SJCRH30 (cell line): ENCODE measurements at regions not wholly inside any gene's neighbourhood (a gene's known extent, or its start where the extent isn't known, plus 50 kb on each side); places are given as distances from the start of the nearest gene placed in this dataset.
"Not testable (repeated sequence)": the region's sequence is repeated elsewhere in the genome, so short reads cannot be mapped to it uniquely, and the experiment has no call there.

Experiments
- DNase-seq, 2 experiments: peaks; one replicate each; pipeline ENCODE4 v3.0.0-alpha.2; 2015 to 2020
- H3K27ac ChIP-seq: fragments of 250-450 bp; sonication (Bioruptor Pico); 2 replicates; pipeline ENCODE4 v1.5.1; 2020; ENCODE audit warnings: mild to moderate bottlenecking, moderate library complexity
- H3K27me3 ChIP-seq: fragments of 250-450 bp; sonication (Bioruptor Pico); 2 replicates; pipeline ENCODE4 v1.5.1; 2020; ENCODE audit warnings: mild to moderate bottlenecking, moderate library complexity
- H3K36me3 ChIP-seq: fragments of 250-450 bp; sonication (Bioruptor Pico); 2 replicates; pipeline ENCODE4 v1.5.1; 2020; ENCODE audit warnings: mild to moderate bottlenecking, moderate library complexity
- H3K4me1 ChIP-seq: fragments of 250-450 bp; sonication (Bioruptor Pico); 2 replicates; pipeline ENCODE4 v1.5.1; 2020; ENCODE audit warnings: mild to moderate bottlenecking, moderate library complexity
- H3K4me3 ChIP-seq: fragments of 250-450 bp; sonication (Bioruptor Pico); 2 replicates; pipeline ENCODE4 v1.5.1; 2020; ENCODE audit warnings: mild to moderate bottlenecking, moderate library complexity
- H3K9me3 ChIP-seq: fragments of 250-450 bp; sonication (Bioruptor Pico); replicated peaks from 2 replicates; pipeline ENCODE4 v1.5.1; 2020; ENCODE audit warnings: mild to moderate bottlenecking, moderate library complexity

DNA sequence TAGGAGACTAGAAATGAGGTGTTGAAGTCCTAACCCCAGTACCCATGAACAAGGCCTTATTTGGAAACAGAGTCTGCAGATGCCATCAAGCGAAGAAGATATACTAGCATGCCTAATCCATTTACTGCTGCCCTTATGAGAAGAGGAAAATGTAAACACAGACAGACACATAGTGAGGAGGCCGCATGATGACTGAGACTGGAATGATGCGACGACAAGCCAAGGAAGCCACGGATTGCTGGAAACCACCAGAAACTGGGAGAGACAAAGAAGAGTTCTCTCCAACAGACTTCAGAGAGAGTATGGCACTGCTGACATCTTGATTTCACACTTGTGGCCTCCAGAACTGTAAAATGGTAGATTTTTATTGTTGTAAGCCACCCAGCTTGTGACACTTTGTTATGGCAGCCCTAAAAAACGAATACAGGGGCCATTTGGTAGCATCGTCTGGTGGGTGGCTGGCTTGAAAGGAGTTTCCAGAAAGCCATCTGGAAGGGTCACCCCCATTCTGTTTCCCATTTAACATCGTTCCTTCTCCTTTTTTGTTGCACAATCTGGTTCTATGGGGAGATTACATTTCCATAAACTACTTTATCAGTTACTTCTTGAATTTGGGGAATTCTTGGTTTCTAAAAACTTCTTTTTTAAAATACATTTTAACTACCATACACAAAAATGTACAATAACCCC is 193.1 kb downstream of the HSD17B3 start:
- H3K27me3 ChIP-seq: no peaks in the 10 kb centered on the region; the same call in 1 of the 2 replicates
- H3K4me1 ChIP-seq: peaks cover 19% of the 10 kb centered on the region
- H3K4me3 ChIP-seq: no peak overlapping the region
- peak; percentile 40 to 49 for DNase-seq
- no peak overlapping the region; the same call in 1 of the 2 replicates for H3K27ac ChIP-seq
- no peaks in the 10 kb centered on the region for H3K36me3 ChIP-seq
- H3K9me3 ChIP-seq: peaks cover 7% of the 10 kb centered on the region

DNA sequence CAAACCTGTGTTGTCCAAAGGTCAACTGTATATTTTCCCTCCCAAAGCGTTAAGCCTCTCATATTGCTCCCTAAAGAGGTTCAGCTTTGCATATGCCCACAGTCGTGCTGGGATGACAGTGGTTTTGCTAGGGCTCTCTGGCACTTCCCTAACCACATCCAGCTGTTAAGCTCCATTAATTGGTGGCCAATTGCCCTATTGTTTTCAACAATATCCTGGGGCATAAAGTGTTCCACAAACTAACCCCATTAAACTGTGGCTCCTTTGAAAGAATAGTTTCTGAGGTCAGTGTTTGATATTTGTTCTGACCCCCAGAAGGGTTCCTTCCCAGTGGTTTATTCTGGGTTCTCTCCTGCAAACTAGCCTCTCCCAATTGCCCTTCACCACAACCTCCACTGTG is 194.5 kb downstream of the HSD17B3 start:
- Histone ChIP-seq H3K4me1 (peaks cover 19% of the 10 kb centered on the region), H3K36me3 (no peaks in the 10 kb centered on the region), H3K4me3 (no peak overlapping the region), H3K27ac (no peak overlapping the region; the same call in 1 of the 2 replicates), H3K9me3 (peaks cover 7% of the 10 kb centered on the region), H3K27me3 (no peaks in the 10 kb centered on the region; the same call in 1 of the 2 replicates)
- DNase-seq: peak; percentile 76 to 89

DNA sequence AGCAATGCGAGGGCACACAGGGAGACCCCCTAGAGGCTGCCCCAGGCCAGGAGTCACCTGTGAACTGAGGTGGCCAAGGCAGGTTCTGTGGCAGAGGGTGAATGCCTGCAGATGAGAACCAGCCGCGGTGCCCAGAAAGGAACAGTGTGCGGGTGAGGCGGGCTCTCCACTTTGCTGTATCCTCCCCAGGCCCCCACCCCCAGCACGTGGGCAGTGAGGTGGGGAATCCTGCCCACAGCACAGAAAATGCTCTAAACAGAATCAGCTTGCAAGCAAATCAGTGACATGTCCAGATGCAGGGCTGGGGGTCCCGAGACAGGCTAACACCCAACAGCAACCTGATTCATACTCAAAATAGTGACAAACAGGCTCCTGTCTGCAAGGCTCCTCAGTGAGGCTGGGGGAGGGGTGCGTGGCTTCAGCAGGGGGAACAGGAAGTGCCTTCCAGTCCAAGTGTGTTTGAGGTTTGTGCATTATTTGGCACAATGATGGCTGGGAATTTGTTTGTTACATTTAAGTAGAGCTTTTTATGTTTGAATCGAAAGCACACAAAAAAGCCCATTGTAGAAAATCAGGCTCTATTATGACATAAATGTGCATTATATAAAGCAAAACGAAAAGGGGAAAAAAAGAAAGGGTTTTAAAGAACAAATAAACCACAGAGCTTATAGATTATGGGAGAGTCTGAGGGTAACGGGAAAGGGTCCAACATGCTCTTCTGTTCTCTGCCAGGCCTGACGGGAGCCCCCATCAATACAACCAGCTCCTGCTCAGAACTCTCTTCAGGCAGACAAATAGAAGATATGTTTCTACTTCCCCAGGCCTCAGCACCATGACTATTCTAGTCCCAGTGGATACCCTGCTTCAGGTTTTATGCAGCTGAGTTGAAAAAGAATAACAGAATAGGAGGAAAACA is 201.3 kb downstream of the HSD17B3 start:
- no peak overlapping the region for H3K4me3 ChIP-seq
- peaks cover 2% of the 10 kb centered on the region for H3K9me3 ChIP-seq
- no peak overlapping the region for H3K27ac ChIP-seq
- no peaks in the 10 kb centered on the region for H3K36me3 ChIP-seq
- no peak for DNase-seq
- H3K27me3 ChIP-seq: no peaks in the 10 kb centered on the region
- H3K4me1 ChIP-seq: no peaks in the 10 kb centered on the region; the same call in 1 of the 2 replicates

DNA sequence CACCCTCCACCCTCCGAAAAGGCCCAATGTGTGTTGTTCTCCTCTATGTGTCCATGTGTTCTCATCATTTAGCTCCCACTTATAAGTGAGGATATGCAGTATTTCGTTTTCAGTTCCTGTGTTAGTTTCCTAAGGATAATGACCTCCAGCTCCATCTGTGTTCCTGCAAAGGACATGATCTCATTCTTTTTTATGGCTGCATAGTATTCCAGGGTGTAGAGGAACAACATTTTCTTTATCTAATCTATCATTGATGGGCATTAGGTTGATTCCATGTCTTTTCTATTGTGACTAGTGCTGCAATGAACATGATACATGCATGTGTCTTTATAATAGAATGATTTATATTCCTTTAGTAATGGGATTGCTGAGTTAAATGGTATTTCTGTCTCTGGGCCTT is 211.3 kb downstream of the HSD17B3 start:
- not testable (repeated sequence) for H3K9me3 ChIP-seq, DNase-seq, H3K36me3 ChIP-seq, H3K27me3 ChIP-seq, H3K4me1 ChIP-seq, H3K27ac ChIP-seq, H3K4me3 ChIP-seq

DNA sequence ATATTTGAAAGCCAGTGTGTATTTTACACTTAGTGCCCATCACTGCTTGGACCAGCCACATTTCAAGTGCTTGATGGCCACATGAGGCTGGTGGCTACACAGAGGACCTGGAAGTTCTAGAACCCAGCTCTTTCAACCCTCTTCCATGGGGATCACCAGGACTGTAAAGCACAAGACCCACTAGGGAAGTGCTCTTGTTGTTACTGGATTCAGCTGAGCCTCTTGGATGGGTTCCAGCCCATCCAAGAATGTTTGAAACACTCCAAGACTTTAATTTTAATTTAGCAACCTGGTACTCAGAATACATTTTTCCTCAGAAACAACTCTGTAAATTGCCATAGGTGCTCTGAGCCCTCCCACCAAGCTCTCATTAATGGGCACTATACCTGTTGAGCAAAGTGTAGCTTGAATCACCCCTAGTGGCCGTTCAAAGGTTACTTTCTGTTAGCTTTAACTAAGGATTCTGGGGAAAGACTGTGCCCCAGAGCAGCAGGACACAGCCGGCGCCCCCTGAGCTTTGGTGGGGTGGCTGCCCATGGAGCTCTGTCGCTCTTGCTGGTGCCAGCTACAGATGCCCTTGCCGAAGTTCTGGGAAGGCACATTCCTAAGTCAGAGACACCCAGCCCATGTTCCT is 212.4 kb downstream of the HSD17B3 start:
- no peaks in the 10 kb centered on the region for H3K27me3 ChIP-seq
- H3K9me3 ChIP-seq: no peaks in the 10 kb centered on the region
- no peak overlapping the region for H3K27ac ChIP-seq
- peaks cover 1% of the 10 kb centered on the region for H3K4me1 ChIP-seq
- DNase-seq: no peak
- no peaks in the 10 kb centered on the region for H3K36me3 ChIP-seq
- H3K4me3 ChIP-seq: no peak overlapping the region

DNA sequence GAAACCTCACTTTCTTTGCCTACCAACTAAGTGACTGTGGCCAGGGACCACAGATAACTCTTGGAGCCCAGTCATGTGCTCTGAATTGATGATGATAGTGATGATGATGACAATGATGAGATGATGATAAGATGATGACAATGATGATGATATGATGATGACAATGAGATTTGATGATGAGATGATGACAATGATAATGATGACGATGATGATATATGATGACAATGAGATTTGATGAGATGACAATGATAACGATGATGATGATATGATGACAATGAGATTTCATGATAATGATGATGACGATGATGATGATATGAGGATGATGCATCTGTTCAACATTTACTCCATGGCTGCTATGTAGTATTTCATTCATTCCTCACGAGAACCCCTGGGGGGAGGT is 213.0 kb downstream of the ERCC6L2 start:
- Histone ChIP-seq H3K4me3 (no peak overlapping the region), H3K36me3 (no peaks in the 10 kb centered on the region), H3K4me1 (peaks cover 12% of the 10 kb centered on the region), H3K27me3 (no peaks in the 10 kb centered on the region), H3K27ac (no peak overlapping the region), H3K9me3 (no peaks in the 10 kb centered on the region)
- no peak for DNase-seq

DNA sequence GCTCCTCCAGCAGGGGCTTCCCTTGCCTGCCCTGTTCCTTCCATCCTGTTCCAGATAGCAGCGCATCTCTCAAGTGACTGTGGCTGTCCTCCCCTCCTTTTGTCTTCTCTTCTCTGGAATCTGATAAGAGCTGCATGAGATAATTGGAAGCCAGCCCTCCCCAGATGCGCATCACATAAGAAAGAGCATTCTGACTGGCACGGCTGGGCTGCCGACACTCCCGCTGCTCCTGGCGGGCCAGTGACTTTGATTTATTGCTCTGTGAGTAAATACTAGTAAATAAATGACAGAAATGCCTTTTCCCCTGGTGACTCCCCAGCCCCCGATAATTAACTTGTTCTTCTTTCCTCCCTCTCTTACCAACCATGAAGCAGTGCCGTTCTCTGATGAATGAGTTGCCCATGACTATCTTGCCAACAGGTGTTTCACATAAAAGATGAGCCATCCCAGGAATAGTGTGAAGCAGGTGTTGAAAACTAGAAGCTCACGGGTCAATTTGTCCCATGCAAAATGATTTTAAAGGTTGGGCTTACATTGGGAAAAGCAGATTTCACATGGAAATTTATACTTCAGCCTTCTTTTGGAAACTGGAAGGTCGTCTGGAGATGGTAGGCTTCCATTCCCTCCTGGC is 212.3 kb downstream of the ERCC6L2 start:
- no peak for DNase-seq
- Histone ChIP-seq H3K36me3 (no peaks in the 10 kb centered on the region), H3K27ac (no peak overlapping the region), H3K4me1 (peaks cover 19% of the 10 kb centered on the region), H3K9me3 (no peaks in the 10 kb centered on the region), H3K27me3 (no peaks in the 10 kb centered on the region), H3K4me3 (no peak overlapping the region)

DNA sequence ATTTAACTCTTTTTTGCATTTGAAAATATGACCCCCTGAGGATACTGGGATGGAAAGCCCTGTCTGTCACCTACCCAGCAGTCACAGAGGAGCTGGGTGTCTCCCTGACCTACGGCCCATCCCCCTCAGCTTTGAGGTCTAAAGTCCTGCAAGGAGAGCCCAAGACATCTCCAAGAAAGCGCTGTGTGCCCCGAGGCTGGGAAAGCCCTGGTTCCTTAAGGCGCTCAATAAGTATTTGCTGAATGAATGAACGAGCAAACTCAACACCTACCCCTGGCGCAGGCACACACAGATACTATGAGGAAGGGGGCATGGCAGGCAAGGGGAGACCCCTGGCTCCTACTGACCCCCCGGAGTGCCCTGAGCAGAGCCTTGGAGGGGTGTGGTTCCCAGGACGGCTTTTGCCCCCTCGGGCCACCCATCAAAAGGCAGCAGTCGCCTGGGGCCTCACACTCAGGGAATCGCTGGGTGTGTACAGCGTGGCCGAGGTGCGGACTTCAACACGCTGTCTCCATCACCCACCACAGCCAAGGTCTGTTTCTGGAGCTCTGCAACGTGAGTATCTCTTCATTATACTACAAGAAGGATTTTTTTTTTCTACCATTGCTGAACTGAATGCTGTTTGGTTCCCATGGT is 211.6 kb downstream of the ERCC6L2 start:
- no peaks in the 10 kb centered on the region for H3K9me3 ChIP-seq
- no peaks in the 10 kb centered on the region for H3K27me3 ChIP-seq
- H3K4me1 ChIP-seq: peaks cover 20% of the 10 kb centered on the region
- no peaks in the 10 kb centered on the region for H3K36me3 ChIP-seq
- H3K4me3 ChIP-seq: no peak overlapping the region
- no peak overlapping the region for H3K27ac ChIP-seq
- DNase-seq: no peak

DNA sequence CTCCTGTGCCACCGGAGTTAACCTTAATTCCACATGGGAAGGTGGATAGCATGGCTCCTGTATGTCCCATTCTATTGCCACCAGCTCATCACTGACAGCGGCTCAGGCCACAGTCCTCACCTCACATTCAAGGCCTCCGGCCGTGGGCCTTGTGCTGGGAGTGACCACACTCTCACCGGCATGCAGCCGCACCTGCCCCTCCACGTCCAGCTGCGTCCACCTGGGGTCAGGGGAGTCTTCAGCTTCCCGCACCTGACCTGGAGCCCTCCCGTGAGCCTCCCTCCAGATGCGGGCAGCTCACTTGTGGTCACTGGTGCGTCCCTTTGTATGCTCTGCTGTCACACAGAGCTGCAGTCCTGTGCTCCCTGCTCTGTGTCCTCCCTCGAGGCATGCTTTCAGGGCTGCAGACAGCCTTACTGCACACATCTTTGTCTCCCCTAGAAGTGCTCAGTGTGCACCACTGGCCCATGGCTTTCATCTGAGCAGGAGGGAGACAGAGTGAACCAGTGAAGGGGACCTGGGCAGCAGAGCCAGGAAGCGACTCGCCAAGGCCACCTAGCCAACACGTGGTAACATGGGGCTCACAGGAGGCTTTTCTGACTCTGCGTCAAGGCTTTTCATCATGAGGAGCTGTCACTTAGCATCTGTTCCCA is 210.1 kb downstream of the ERCC6L2 start:
- Histone ChIP-seq H3K27ac (no peak overlapping the region), H3K9me3 (no peaks in the 10 kb centered on the region), H3K27me3 (no peaks in the 10 kb centered on the region), H3K36me3 (no peaks in the 10 kb centered on the region), H3K4me3 (no peak overlapping the region), H3K4me1 (peaks cover 20% of the 10 kb centered on the region)
- DNase-seq: no peak

DNA sequence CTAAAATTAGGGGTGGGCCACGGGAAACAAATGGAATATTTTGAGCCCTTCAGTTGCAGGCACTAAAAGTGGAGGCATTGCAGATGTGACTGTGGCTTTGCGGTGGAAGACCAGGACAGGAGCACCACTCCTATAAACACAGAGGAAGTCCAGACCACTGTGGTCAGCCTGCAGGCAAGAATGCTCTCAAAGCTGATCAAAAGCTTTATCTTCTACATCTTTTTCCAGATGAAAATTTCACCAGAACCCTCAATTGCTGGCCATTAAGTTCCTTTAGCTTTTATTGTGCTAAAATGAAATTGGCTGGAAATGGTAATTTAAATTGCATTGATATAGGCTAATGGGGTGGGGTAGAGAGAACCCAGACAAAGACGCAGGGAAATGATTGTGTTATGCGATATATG is 208.8 kb downstream of the ERCC6L2 start:
- DNase-seq: peak; percentile 83 to 85
- Histone ChIP-seq H3K4me1 (peaks cover 30% of the 10 kb centered on the region), H3K9me3 (no peaks in the 10 kb centered on the region), H3K4me3 (no peak overlapping the region), H3K27me3 (no peaks in the 10 kb centered on the region), H3K36me3 (no peaks in the 10 kb centered on the region), H3K27ac (peak overlapping the region; percentile 69; the same call in 1 of the 2 replicates)

DNA sequence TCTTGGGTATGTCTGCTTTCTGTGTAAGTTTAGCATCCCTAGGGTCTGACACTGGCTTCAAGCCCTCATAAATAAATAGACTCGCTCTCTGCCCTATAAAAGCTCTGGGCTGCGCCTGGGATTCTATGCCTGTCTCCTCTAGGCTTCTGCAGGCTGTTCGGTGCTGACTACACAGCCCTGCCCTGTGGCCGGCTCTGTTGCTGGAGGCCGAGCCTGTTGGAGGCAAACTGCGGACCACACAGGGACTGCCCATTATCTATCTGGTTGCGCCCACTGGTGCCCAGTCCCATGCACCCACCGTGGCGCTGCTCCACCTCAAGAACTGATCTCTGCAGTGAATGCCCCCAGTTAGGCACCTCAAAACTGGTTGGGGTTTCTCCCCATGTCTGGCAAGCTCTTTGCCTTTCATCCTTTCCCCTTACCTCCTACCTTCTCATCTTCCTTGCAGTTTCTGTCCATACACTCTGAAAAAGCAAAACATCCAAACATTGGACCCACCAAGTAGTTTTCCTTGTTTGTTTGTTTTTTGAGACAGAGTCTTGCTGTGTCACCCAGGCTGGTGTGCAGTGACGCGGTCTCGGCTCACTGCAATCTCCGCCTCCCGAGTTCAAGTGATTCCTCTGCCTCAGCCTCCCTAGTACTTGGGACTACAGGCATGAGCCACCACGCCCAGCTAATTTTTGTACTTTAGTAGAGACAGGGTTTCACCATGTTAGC is 207.2 kb downstream of the ERCC6L2 start:
- Histone ChIP-seq H3K4me3 (no peak overlapping the region), H3K27ac (peak overlapping the region; percentile 69), H3K27me3 (no peaks in the 10 kb centered on the region), H3K9me3 (no peaks in the 10 kb centered on the region), H3K36me3 (no peaks in the 10 kb centered on the region), H3K4me1 (peaks cover 33% of the 10 kb centered on the region)
- DNase-seq: no peak

DNA sequence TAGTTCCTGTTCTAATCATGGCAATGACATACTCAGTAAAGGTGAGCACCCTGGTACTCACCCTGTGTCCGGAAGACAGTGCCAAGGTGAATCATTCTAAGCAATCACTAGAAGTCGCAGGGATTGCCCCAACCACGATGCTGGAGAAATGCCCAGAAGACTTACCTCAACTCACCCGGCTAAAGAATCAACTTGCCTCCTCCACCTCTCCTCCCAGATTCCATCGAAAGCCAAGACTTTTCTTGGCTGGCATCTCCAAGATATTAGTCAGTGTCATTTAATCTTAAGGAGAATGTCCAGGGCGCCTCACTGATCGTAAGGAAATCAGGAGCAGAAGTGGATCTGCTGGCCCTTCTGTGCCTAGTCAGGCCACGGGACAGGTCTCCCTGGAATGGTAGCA is 204.9 kb downstream of the ERCC6L2 start:
- no peak overlapping the region for H3K27ac ChIP-seq
- DNase-seq: no peak
- H3K36me3 ChIP-seq: no peaks in the 10 kb centered on the region
- no peak overlapping the region for H3K4me3 ChIP-seq
- H3K9me3 ChIP-seq: no peaks in the 10 kb centered on the region
- H3K4me1 ChIP-seq: peaks cover 33% of the 10 kb centered on the region
- H3K27me3 ChIP-seq: no peaks in the 10 kb centered on the region

DNA sequence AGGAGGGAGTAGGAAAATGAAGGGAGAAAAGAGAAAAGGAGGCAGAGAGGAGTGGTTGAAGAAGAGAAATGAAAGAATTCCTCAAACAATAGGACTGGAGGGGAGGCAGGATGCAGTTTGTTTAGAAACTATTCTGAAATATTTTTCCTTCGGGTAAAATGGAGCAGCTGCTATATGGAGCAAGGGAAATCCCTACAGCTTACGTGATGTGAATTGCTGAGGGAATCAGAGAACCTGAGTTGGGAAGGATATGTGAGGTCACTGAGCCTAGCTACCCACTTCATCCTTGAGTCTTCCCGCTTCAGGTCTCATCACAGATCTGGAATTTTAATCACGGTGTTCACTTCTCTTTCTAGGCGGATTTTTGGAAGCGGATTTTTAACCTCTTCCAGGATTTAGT is 204.3 kb downstream of the ERCC6L2 start:
- H3K4me1 ChIP-seq: peaks cover 33% of the 10 kb centered on the region
- H3K27ac ChIP-seq: peak overlapping the region; percentile 4; the same call in 1 of the 2 replicates
- no peaks in the 10 kb centered on the region for H3K36me3 ChIP-seq
- H3K27me3 ChIP-seq: no peaks in the 10 kb centered on the region
- H3K4me3 ChIP-seq: no peak overlapping the region
- H3K9me3 ChIP-seq: no peaks in the 10 kb centered on the region
- peak in 1 of 2 experiments; percentile 47 for DNase-seq
